GM12878 (cell line): ENCODE measurements at regions not wholly inside any gene's neighbourhood (a gene's known extent, or its start where the extent isn't known, plus 50 kb on each side); places are given as distances from the start of the nearest gene placed in this dataset.

ENCODE experiments used
- EZH2 ChIP-seq: IDR thresholded peaks from 2 replicates; pipeline ENCODE4 v1.6.1; 2012; ENCODE audit warnings: low read depth, mild to moderate bottlenecking, control low read depth, inconsistent platforms, low read length, borderline replicate concordance; ENCODE audit not compliant: control insufficient read depth
- PAX5 ChIP-seq: IDR thresholded peaks from 2 replicates; pipeline ENCODE4 v1.6.1; 2011; ENCODE audit warnings: low read depth, low read length, borderline replicate concordance
- PAX8 ChIP-seq: fragments of 450-650 bp; IDR thresholded peaks from 2 replicates; pipeline ENCODE4 v1.6.1; 2017; ENCODE audit warnings: mild to moderate bottlenecking, moderate library complexity
- POLR2A ChIP-seq: IDR thresholded peaks from 2 replicates; pipeline ENCODE4 v1.6.1; 2011; ENCODE audit warnings: low read depth, mild to moderate bottlenecking, low read length
- REST ChIP-seq: IDR thresholded peaks from 2 replicates; pipeline ENCODE4 v1.6.1; 2012; ENCODE audit warnings: mild to moderate bottlenecking, low read depth, low read length
- RFX5 ChIP-seq: IDR thresholded peaks from 2 replicates; pipeline ENCODE4 v1.6.1; 2011; ENCODE audit warnings: low read depth, low read length, improper control_type of control experiment
- ZNF24 ChIP-seq: fragments of 450-650 bp; IDR thresholded peaks from 2 replicates; pipeline ENCODE4 v1.6.1; 2017; ENCODE audit warnings: antibody characterized with exemption, mild to moderate bottlenecking
- TF ChIP-seq, protein P1 (sequence below): IDR thresholded peaks from 2 replicates; pipeline ENCODE4 v1.6.1; 2012; ENCODE audit warnings: low read depth, low read length, improper control_type of control experiment
- TF ChIP-seq, protein P2 (sequence below), 3 experiments: IDR thresholded peaks in 2 of 3; conservative IDR thresholded peaks in 1 of 3; 2 replicates each; pipeline ENCODE4 v1.5.1; 2011; ENCODE audit warnings: low read depth in 3 of 3, low read length in 3 of 3, mild to moderate bottlenecking in 3 of 3, control low read depth in 2 of 3, moderate library complexity in 2 of 3, inconsistent platforms in 1 of 3, mixed read lengths in 1 of 3; ENCODE audit not compliant: control insufficient read depth in 2 of 3, insufficient read depth in 1 of 3; ENCODE audit errors: extremely low read depth in 1 of 3
- TF ChIP-seq, protein P3 (sequence below): fragments of 450-650 bp; formaldehyde crosslinking; IDR thresholded peaks from 2 replicates; pipeline ENCODE4 v1.4.0; 2022; ENCODE audit warnings: mild to moderate bottlenecking, moderate library complexity

DNA sequence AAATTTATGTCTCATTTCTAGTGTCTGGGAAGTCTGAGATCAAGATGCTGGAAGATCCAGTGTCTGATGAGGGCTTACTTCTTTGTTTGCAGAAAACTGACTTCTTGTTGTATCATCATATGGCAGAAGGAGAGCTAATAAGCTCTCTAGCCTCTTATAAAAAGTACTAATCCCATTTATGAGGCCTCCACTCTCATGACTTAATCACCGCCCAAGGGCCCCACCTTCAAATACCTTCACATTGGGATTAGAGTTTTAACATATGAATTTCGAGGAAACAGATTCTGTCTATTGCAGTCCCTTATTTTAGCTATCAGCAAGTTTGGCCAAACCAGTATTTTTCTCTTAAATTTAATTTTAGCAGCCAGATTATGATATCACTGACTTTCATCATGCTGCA lies 150.2 kb upstream of the TMPRSS15 start:
- TF ChIP-seq EZH2 (no peak), POLR2A (no peak), ZNF24 (no peak), RFX5 (no peak), PAX5 (no peak), PAX8 (no peak), REST (no peak)
- TF ChIP-seq, protein P1, sequence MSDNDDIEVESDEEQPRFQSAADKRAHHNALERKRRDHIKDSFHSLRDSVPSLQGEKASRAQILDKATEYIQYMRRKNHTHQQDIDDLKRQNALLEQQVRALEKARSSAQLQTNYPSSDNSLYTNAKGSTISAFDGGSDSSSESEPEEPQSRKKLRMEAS = no peak
- TF ChIP-seq, protein P2, sequence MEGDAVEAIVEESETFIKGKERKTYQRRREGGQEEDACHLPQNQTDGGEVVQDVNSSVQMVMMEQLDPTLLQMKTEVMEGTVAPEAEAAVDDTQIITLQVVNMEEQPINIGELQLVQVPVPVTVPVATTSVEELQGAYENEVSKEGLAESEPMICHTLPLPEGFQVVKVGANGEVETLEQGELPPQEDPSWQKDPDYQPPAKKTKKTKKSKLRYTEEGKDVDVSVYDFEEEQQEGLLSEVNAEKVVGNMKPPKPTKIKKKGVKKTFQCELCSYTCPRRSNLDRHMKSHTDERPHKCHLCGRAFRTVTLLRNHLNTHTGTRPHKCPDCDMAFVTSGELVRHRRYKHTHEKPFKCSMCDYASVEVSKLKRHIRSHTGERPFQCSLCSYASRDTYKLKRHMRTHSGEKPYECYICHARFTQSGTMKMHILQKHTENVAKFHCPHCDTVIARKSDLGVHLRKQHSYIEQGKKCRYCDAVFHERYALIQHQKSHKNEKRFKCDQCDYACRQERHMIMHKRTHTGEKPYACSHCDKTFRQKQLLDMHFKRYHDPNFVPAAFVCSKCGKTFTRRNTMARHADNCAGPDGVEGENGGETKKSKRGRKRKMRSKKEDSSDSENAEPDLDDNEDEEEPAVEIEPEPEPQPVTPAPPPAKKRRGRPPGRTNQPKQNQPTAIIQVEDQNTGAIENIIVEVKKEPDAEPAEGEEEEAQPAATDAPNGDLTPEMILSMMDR (IDR thresholded peaks at IDR 0.05 in 2 of 3, conservative IDR thresholded peaks at IDR 0.05 in 1 of 3; ENCODE audit: control insufficient read depth in 2 of 3, extremely low read depth in 1 of 3, insufficient read depth in 1 of 3, low read depth in 3 of 3, low read length in 3 of 3) = no peak
- TF ChIP-seq, protein P3, sequence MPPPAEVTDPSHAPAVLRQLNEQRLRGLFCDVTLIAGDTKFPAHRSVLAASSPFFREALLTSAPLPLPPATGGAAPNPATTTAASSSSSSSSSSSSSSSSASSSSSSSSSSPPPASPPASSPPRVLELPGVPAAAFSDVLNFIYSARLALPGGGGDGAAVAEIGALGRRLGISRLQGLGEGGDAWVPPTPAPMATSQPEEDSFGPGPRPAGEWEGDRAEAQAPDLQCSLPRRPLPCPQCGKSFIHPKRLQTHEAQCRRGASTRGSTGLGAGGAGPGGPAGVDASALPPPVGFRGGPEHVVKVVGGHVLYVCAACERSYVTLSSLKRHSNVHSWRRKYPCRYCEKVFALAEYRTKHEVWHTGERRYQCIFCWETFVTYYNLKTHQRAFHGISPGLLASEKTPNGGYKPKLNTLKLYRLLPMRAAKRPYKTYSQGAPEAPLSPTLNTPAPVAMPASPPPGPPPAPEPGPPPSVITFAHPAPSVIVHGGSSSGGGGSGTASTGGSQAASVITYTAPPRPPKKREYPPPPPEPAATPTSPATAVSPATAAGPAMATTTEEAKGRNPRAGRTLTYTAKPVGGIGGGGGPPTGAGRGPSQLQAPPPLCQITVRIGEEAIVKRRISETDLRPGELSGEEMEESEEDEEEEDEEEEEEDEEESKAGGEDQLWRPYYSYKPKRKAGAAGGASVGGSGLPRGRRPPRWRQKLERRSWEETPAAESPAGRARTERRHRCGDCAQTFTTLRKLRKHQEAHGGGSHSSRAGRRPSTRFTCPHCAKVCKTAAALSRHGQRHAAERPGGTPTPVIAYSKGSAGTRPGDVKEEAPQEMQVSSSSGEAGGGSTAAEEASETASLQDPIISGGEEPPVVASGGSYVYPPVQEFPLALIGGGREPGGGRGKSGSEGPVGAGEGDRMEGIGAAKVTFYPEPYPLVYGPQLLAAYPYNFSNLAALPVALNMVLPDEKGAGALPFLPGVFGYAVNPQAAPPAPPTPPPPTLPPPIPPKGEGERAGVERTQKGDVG (CRISPR knock-in tag) = no peak
